GM12891 (cell line): ENCODE measurements at regions not wholly inside any gene's neighbourhood (a gene's known extent, or its start where the extent isn't known, plus 50 kb on each side); places are given as distances from the start of the nearest gene placed in this dataset.

ENCODE experiments used
- POLR2A ChIP-seq: IDR thresholded peaks from 2 replicates; pipeline ENCODE4 v1.6.1; 2011; ENCODE audit warnings: low read depth, low read length, control low read depth
- POLR2AphosphoS5 ChIP-seq: IDR thresholded peaks from 2 replicates; pipeline ENCODE4 v1.6.1; 2011; ENCODE audit warnings: low read depth, low read length, control low read depth
- TAF1 ChIP-seq: IDR thresholded peaks from 2 replicates; pipeline ENCODE4 v1.6.1; 2011; ENCODE audit warnings: low read depth, low read length, control low read depth

DNA sequence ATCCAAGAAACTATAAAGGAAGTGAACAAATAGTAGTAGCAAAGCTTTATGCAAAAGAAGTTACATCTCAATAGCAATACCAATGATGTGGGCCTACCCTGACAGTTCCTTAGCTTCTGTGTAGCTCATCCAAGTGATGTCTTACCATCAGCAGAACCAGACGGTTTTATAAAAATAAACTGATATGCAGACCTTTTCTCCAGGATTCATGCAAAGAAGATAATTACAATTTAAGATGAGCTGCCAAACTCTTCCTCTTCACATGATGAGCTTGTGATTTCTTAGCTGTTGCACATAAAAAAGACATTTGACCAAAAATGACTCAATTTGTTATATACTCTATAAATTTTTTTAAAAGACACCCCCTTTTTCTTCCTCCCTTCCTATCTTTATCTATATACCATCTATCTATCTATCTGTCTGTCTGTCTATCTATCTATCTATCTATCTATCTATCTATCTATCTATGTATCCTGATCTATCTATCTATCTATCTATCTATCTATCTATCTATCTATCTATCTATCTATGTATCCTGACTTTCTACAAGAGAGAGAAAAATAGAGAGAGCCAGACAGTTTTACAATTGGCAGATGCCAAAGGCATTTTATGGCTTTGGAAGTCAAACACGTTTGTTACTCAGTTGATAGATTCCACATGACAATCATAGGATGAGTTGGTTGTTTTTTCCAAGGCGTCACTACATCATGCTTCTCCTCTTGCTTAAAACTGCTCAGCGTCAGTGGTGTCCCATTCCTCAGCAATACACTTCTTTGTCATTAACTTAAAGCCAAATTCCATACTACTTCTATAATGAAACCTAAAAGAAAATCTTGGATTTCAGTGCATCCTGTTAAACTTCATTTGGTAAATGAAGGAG lies 65.9 kb upstream of the ACTR3 start:
- TF ChIP-seq TAF1: no peak
- TF ChIP-seq POLR2A: no peak
- TF ChIP-seq POLR2AphosphoS5: no peak
